ENCODE measurements at regions not wholly inside any gene's neighbourhood (a gene's known extent, or its start where the extent isn't known, plus 50 kb on each side); places are given as distances from the start of the nearest gene placed in this dataset.
"Not testable (repeated sequence)": the region's sequence is repeated elsewhere in the genome, so short reads cannot be mapped to it uniquely, and the experiment has no call there.

- 0 to 100% (median 75%) methylated on average over 1 to 3 of the region's 3 CpGs for WGBS, 10 experiments
- in situ Hi-C loops (cut with MboI; ENCODE audit: low pct_unique_long_range_greater_than_20kb in 2 of 9, low sequenced_read_pairs in 9 of 9, unreplicated experiment in 9 of 9), result no loop called here
- H3K27ac ChIP-seq, result no peak overlapping the region
- peaks cover 0 to 5% of the 10 kb centered on the region in 2 donors for H3K4me1 ChIP-seq (replicated peaks in 1 of 2)
- H3K4me3 ChIP-seq, result no peak overlapping the region
- peak in 4 of 8 experiments; percentile 42 to 99 (median 52) for ATAC-seq (replicated peaks in 6 of 8)
These were observed 381.8 kb downstream of the CPS1 start for GRCh38 chr2:210938228-210938627.

- no peaks in the 10 kb centered on the region for H3K4me1 ChIP-seq (replicated peaks in 1 of 2)
- 9 to 100% (median 80%) methylated on average over 1 to 2 of the region's 2 CpGs; no CpG with 5 or more reads in 1 of the 10 experiments for WGBS, 10 experiments
- no peak overlapping the region for H3K4me3 ChIP-seq
- in situ Hi-C loops (cut with MboI; ENCODE audit: low pct_unique_long_range_greater_than_20kb in 2 of 9, low sequenced_read_pairs in 9 of 9, unreplicated experiment in 9 of 9), result no loop called here
- H3K27ac ChIP-seq, result no peak overlapping the region
- ATAC-seq (replicated peaks in 6 of 8), result peak in 1 of 8 experiments; percentile 57
These were observed 390.0 kb downstream of the CPS1 start for GRCh38 chr2:210946395-210946794.

GRCh38 chr2:210950434-210951060 is 394.1 kb downstream of the CPS1 start:
- H3K27ac ChIP-seq; in situ Hi-C loops (cut with MboI; ENCODE audit: low pct_unique_long_range_greater_than_20kb in 2 of 9, low sequenced_read_pairs in 9 of 9, unreplicated experiment in 9 of 9); ATAC-seq (replicated peaks in 6 of 8); H3K4me3 ChIP-seq; H3K4me1 ChIP-seq (replicated peaks in 1 of 2): not testable (repeated sequence)
- WGBS, 10 experiments, result no CpG with 5 or more reads among the region's 41 CpGs

- no peak for ATAC-seq (replicated peaks in 6 of 8)
- no peak overlapping the region for H3K4me3 ChIP-seq
- 0 to 100% (median 69%) methylated on average over 1 to 2 of the region's 2 CpGs; no CpG with 5 or more reads in 1 of the 10 experiments for WGBS, 10 experiments
- H3K27ac ChIP-seq, result no peak overlapping the region
- in situ Hi-C loops (cut with MboI; ENCODE audit: low pct_unique_long_range_greater_than_20kb in 2 of 9, low sequenced_read_pairs in 9 of 9, unreplicated experiment in 9 of 9), result no loop called here
- H3K4me1 ChIP-seq (replicated peaks in 1 of 2), result no peaks in the 10 kb centered on the region
These were observed 398.0 kb downstream of the CPS1 start for GRCh38 chr2:210954386-210954907.

GRCh38 chr2:210955591-210955990 is 399.2 kb downstream of the CPS1 start:
- Histone ChIP-seq H3K27ac (no peak overlapping the region), H3K4me3 (no peak overlapping the region), H3K4me1 (replicated peaks in 1 of 2) (no peaks in the 10 kb centered on the region)
- in situ Hi-C loops (cut with MboI; ENCODE audit: low pct_unique_long_range_greater_than_20kb in 2 of 9, low sequenced_read_pairs in 9 of 9, unreplicated experiment in 9 of 9), result no loop called here
- WGBS, 10 experiments, result 0 to 100% (median 80%) methylated on average over 1 to 3 of the region's 3 CpGs; no CpG with 5 or more reads in 1 of the 10 experiments
- peak in 2 of 8 experiments; percentile 29 to 60 for ATAC-seq (replicated peaks in 6 of 8)

GRCh38 chr2:210956101-210956500 is 399.7 kb downstream of the CPS1 start:
- in situ Hi-C loops (cut with MboI; ENCODE audit: low pct_unique_long_range_greater_than_20kb in 2 of 9, low sequenced_read_pairs in 9 of 9, unreplicated experiment in 9 of 9), result no loop called here
- Histone ChIP-seq H3K27ac (no peak overlapping the region), H3K4me1 (replicated peaks in 1 of 2) (no peaks in the 10 kb centered on the region), H3K4me3 (no peak overlapping the region)
- ATAC-seq (replicated peaks in 6 of 8), result no peak

GRCh38 chr2:210961249-210961648 is 404.9 kb downstream of the CPS1 start:
- in situ Hi-C loops (cut with MboI; ENCODE audit: low pct_unique_long_range_greater_than_20kb in 2 of 9, low sequenced_read_pairs in 9 of 9, unreplicated experiment in 9 of 9), result no loop called here
- Histone ChIP-seq H3K4me3 (no peak overlapping the region), H3K27ac (no peak overlapping the region), H3K4me1 (replicated peaks in 1 of 2) (peaks cover 4 to 10% of the 10 kb centered on the region in 2 donors)
- WGBS, 10 experiments, result 0 to 100% (median 57%) methylated on average over 1 to 2 of the region's 2 CpGs; no CpG with 5 or more reads in 1 of the 10 experiments
- no peak for ATAC-seq (replicated peaks in 6 of 8)

- H3K4me1 ChIP-seq (replicated peaks in 1 of 2), result peaks cover 4 to 10% of the 10 kb centered on the region in 2 donors
- no peak overlapping the region for H3K4me3 ChIP-seq
- 0 to 100% (median 74%) methylated on average over 1 to 2 of the region's 2 CpGs for WGBS, 10 experiments
- H3K27ac ChIP-seq, result no peak overlapping the region
- ATAC-seq (replicated peaks in 6 of 8), result no peak
- in situ Hi-C loops (cut with MboI; ENCODE audit: low pct_unique_long_range_greater_than_20kb in 2 of 9, low sequenced_read_pairs in 9 of 9, unreplicated experiment in 9 of 9), result no loop called here
These were observed 407.0 kb downstream of the CPS1 start for GRCh38 chr2:210963386-210963785.

GRCh38 chr2:210964141-210964764 is 407.9 kb downstream of the CPS1 start:
- 60 to 92% (median 79%) methylated on average over 1 to 2 of the region's 2 CpGs; no CpG with 5 or more reads in 4 of the 10 experiments for WGBS, 10 experiments

GRCh38 chr2:210965472-210965871 is 409.1 kb downstream of the CPS1 start:
- ATAC-seq (replicated peaks in 6 of 8), result peak in 1 of 8 experiments; percentile 38
- in situ Hi-C loops (cut with MboI; ENCODE audit: low pct_unique_long_range_greater_than_20kb in 2 of 9, low sequenced_read_pairs in 9 of 9, unreplicated experiment in 9 of 9), result no loop called here
- no peak overlapping the region for H3K4me3 ChIP-seq
- 0 to 100% (median 52%) methylated on average over 2 to 3 of the region's 3 CpGs; no CpG with 5 or more reads in 2 of the 10 experiments for WGBS, 10 experiments
- H3K27ac ChIP-seq, result no peak overlapping the region
- H3K4me1 ChIP-seq (replicated peaks in 1 of 2), result peaks cover 4 to 10% of the 10 kb centered on the region in 2 donors

More at GRCh38 chr2:210964141-210964764, 407.9 kb downstream of the CPS1 start:
- no peak for ATAC-seq (replicated peaks in 6 of 8)
- Histone ChIP-seq H3K27ac (no peak overlapping the region), H3K4me1 (replicated peaks in 1 of 2) (peaks cover 4 to 10% of the 10 kb centered on the region in 2 donors), H3K4me3 (no peak overlapping the region)
- in situ Hi-C loops (cut with MboI; ENCODE audit: low pct_unique_long_range_greater_than_20kb in 2 of 9, low sequenced_read_pairs in 9 of 9, unreplicated experiment in 9 of 9), result no loop called here

- ATAC-seq (replicated peaks in 6 of 8), result no peak
- no peak overlapping the region for H3K27ac ChIP-seq
- no peak overlapping the region for H3K4me3 ChIP-seq
- peaks cover 4 to 10% of the 10 kb centered on the region in 2 donors for H3K4me1 ChIP-seq (replicated peaks in 1 of 2)
- WGBS, 10 experiments, result 31 to 100% (median 89%) methylated on average over 1 to 2 of the region's 2 CpGs; no CpG with 5 or more reads in 3 of the 10 experiments
- in situ Hi-C loops (cut with MboI; ENCODE audit: low pct_unique_long_range_greater_than_20kb in 2 of 9, low sequenced_read_pairs in 9 of 9, unreplicated experiment in 9 of 9), result no loop called here
These were observed 409.9 kb downstream of the CPS1 start for GRCh38 chr2:210966330-210966729.

- ATAC-seq (replicated peaks in 6 of 8), result peak in 1 of 8 experiments; percentile 19
- in situ Hi-C loops (cut with MboI; ENCODE audit: low pct_unique_long_range_greater_than_20kb in 2 of 9, low sequenced_read_pairs in 9 of 9, unreplicated experiment in 9 of 9), result no loop called here
- WGBS, 10 experiments, result 0 to 83% (median 80%) methylated on average over 1 of the region's 1 CpG; no CpG with 5 or more reads in 6 of the 10 experiments
These were observed 415.0 kb downstream of the CPS1 start for GRCh38 chr2:210971431-210971830.

GRCh38 chr2:210986806-210987205 is 430.4 kb downstream of the CPS1 start:
- in situ Hi-C loops (cut with MboI; ENCODE audit: low pct_unique_long_range_greater_than_20kb in 2 of 9, low sequenced_read_pairs in 9 of 9, unreplicated experiment in 9 of 9); H3K4me3 ChIP-seq; ATAC-seq (replicated peaks in 6 of 8); H3K27ac ChIP-seq; H3K4me1 ChIP-seq (replicated peaks in 1 of 2): not testable (repeated sequence)
- WGBS, 10 experiments, result 40 to 100% (median 67%) methylated on average over 1 to 4 of the region's 5 CpGs; no CpG with 5 or more reads in 5 of the 10 experiments

More at GRCh38 chr2:210971431-210971830, 415.0 kb downstream of the CPS1 start:
- H3K4me3 ChIP-seq, result no peak overlapping the region
- H3K27ac ChIP-seq, result no peak overlapping the region
- peaks cover 0 to 8% of the 10 kb centered on the region in 2 donors for H3K4me1 ChIP-seq (replicated peaks in 1 of 2)
